Aorta (tissue), 5 donors: ENCODE measurements at regions not wholly inside any gene's neighbourhood (a gene's known extent, or its start where the extent isn't known, plus 50 kb on each side); places are given as distances from the start of the nearest gene placed in this dataset.

Experiments
- ATAC-seq: fragments of 200-7000 bp; cut with Tn5 transposase; one replicate; pipeline ENCODE4 v1.9.1; 2022; ENCODE audit warnings: moderate library complexity; ENCODE audit not compliant: low FRiP score
- DNase-seq, 2 donors: peaks; one replicate each; pipeline ENCODE4 v3.0.0-alpha.2; 2020
- H3K27ac ChIP-seq, 2 donors: one replicate each; pipeline ENCODE4 v1.5.1; 2013; ENCODE audit warnings: low read length in 2 of 2, mild to moderate bottlenecking in 2 of 2, moderate library complexity in 2 of 2, control low read depth in 1 of 2, inconsistent platforms in 1 of 2, low read depth in 1 of 2
- H3K27me3 ChIP-seq, 2 donors: one replicate each; pipeline ENCODE4 v1.6.1; 2013; ENCODE audit warnings: control low read depth in 1 of 2, low read length in 1 of 2, mild to moderate bottlenecking in 1 of 2, moderate library complexity in 1 of 2; ENCODE audit not compliant: insufficient read depth in 2 of 2, control insufficient read depth in 1 of 2
- H3K36me3 ChIP-seq, 2 donors: one replicate each; pipeline ENCODE4 v1.6.1; 2013; ENCODE audit warnings: control low read depth in 1 of 2, low read length in 1 of 2, mild to moderate bottlenecking in 1 of 2; ENCODE audit not compliant: insufficient read depth in 2 of 2, control insufficient read depth in 1 of 2
- H3K4me1 ChIP-seq, 2 donors: one replicate each; pipeline ENCODE4 v1.6.1; 2013; ENCODE audit warnings: low read length in 2 of 2, control low read depth in 1 of 2, mild to moderate bottlenecking in 1 of 2, moderate library complexity in 1 of 2; ENCODE audit not compliant: insufficient read depth in 2 of 2, control insufficient read depth in 1 of 2
- H3K4me3 ChIP-seq, 2 donors: one replicate each; pipeline ENCODE4 v1.5.1; 2013; ENCODE audit warnings: low read length in 2 of 2, control low read depth in 1 of 2, mild to moderate bottlenecking in 1 of 2
- H3K9me3 ChIP-seq: one replicate; pipeline ENCODE4 v1.6.1; 2013; ENCODE audit warnings: mild to moderate bottlenecking, low read length; ENCODE audit not compliant: control insufficient read depth
- WGBS, 2 donors: extraction: QIAGEN DNeasy Blood & Tissue Kit; methylation state at CpG; one replicate each; pipeline ENCODE4 v1.1.7; 2013; 5-methylcytosine and 5-hydroxymethylcytosine counted together
- intact Hi-C, 2 donors: fragments of 100-400 bp; cut with DNase I; formaldehyde crosslinking; loops; one replicate each; pipeline versions ENCODE4 v1.14.2 to v1.15.0; 2022
- donor health status: healthy with polysubstance abuse.
- donor health status: Bipolar disorder and iron deficiency.
- donor health status: DM: no; HTN: no; CAD: no.
- donor health status: DM: no; HTN: no; CAD: no.
- donor health status: DM: yes; HTN: yes; CAD: no.

- no peaks in the 10 kb centered on the region for H3K9me3 ChIP-seq
- ATAC-seq = no peak
- no peak overlapping the region for H3K27ac ChIP-seq
- WGBS, 2 donors = 65 to 67% methylated on average over 3 of the region's 3 CpGs
- H3K4me1 ChIP-seq = peaks cover 2 to 3% of the 10 kb centered on the region in 2 donors
- H3K27me3 ChIP-seq = no peaks in the 10 kb centered on the region
- no peak for DNase-seq
- intact Hi-C loops = no loop called here
- no peak overlapping the region for H3K4me3 ChIP-seq
- H3K36me3 ChIP-seq = no peaks in the 10 kb centered on the region
Measured at GRCh38 chr10:44012921-44013320, 364.2 kb upstream of the ZNF32 start.

- Histone ChIP-seq H3K27me3 (no peaks in the 10 kb centered on the region), H3K4me1 (peaks cover 2 to 3% of the 10 kb centered on the region in 2 donors), H3K27ac (no peak overlapping the region), H3K36me3 (no peaks in the 10 kb centered on the region), H3K9me3 (no peaks in the 10 kb centered on the region), H3K4me3 (no peak overlapping the region)
- no peak for ATAC-seq
- 78% methylated on average over 5 of the region's 5 CpGs for WGBS, 2 donors
- intact Hi-C loops = no loop called here
- DNase-seq = no peak
Measured at GRCh38 chr10:44011603-44011981, 362.9 kb upstream of the ZNF32 start.

GRCh38 chr10:44010873-44011602 is 362.4 kb upstream of the ZNF32 start:
- intact Hi-C loops = no loop called here
- no peaks in the 10 kb centered on the region for H3K36me3 ChIP-seq
- no peak overlapping the region for H3K4me3 ChIP-seq
- no peaks in the 10 kb centered on the region for H3K27me3 ChIP-seq
- ATAC-seq = no peak
- H3K9me3 ChIP-seq = no peaks in the 10 kb centered on the region
- peaks cover 2 to 3% of the 10 kb centered on the region in 2 donors for H3K4me1 ChIP-seq
- H3K27ac ChIP-seq = no peak overlapping the region
- WGBS, 2 donors = 34 to 40% methylated on average over 2 of the region's 2 CpGs
- DNase-seq = peak in 1 of 2 donors; percentile 68

GRCh38 chr10:44009891-44010632 is 361.4 kb upstream of the ZNF32 start:
- no peaks in the 10 kb centered on the region for H3K9me3 ChIP-seq
- 53 to 58% methylated on average over 8 of the region's 8 CpGs for WGBS, 2 donors
- peaks cover 2 to 3% of the 10 kb centered on the region in 2 donors for H3K4me1 ChIP-seq
- no peaks in the 10 kb centered on the region for H3K27me3 ChIP-seq
- no peaks in the 10 kb centered on the region for H3K36me3 ChIP-seq
- intact Hi-C loops = loop anchor here in 1 of 2 donors (5.0 kb wide), 1 partner anchor 38 kb away; no protein-coding TSS in a partner anchor
- no peak overlapping the region for H3K4me3 ChIP-seq
- no peak for ATAC-seq
- no peak for DNase-seq
- peak overlapping the region in 1 of 2 donors; percentile 23 for H3K27ac ChIP-seq

- DNase-seq (no peak), ATAC-seq (peak; percentile 61)
- Histone ChIP-seq H3K36me3 (no peaks in the 10 kb centered on the region), H3K4me1 (peaks cover 2 to 3% of the 10 kb centered on the region in 2 donors), H3K27ac (peak overlapping the region; percentile 51 to 67), H3K9me3 (no peaks in the 10 kb centered on the region), H3K4me3 (no peak overlapping the region), H3K27me3 (no peaks in the 10 kb centered on the region)
- intact Hi-C loops = loop anchor here in 1 of 2 donors (5.0 kb wide), 1 partner anchor 37 kb away; no protein-coding TSS in a partner anchor
- 40% methylated on average over 11 of the region's 11 CpGs for WGBS, 2 donors
Measured at GRCh38 chr10:44008917-44009709, 360.4 kb upstream of the ZNF32 start.

- H3K4me1 ChIP-seq = peaks cover 2 to 3% of the 10 kb centered on the region in 2 donors
- H3K27ac ChIP-seq = peak overlapping the region in 1 of 2 donors; percentile 51
- ATAC-seq = peak; percentile 36
- H3K27me3 ChIP-seq = no peaks in the 10 kb centered on the region
- intact Hi-C loops = loop anchor here in 1 of 2 donors (5.0 kb wide), 1 partner anchor 36 kb away; no protein-coding TSS in a partner anchor
- H3K36me3 ChIP-seq = no peaks in the 10 kb centered on the region
- H3K9me3 ChIP-seq = no peaks in the 10 kb centered on the region
- 59 to 60% methylated on average over 10 of the region's 10 CpGs for WGBS, 2 donors
- peak in 1 of 2 donors; percentile 75 for DNase-seq
- no peak overlapping the region for H3K4me3 ChIP-seq
Measured at GRCh38 chr10:44008270-44008916, 359.7 kb upstream of the ZNF32 start.

- intact Hi-C loops = loop anchor here in 1 of 2 donors (5.0 kb wide), 1 partner anchor 34 kb away; no protein-coding TSS in a partner anchor
- no peak overlapping the region for H3K27ac ChIP-seq
- peaks cover 2 to 3% of the 10 kb centered on the region in 2 donors for H3K4me1 ChIP-seq
Measured at GRCh38 chr10:44006771-44007170, 358.1 kb upstream of the ZNF32 start.

GRCh38 chr10:44005788-44006099 is 357.1 kb upstream of the ZNF32 start:
- intact Hi-C loops = loop anchor here in 1 of 2 donors (5.0 kb wide), 1 partner anchor 33 kb away; no protein-coding TSS in a partner anchor
- WGBS, 2 donors = 84 to 89% methylated on average over 12 of the region's 12 CpGs
- Histone ChIP-seq H3K4me3 (no peak overlapping the region), H3K9me3 (no peaks in the 10 kb centered on the region), H3K27ac (no peak overlapping the region), H3K4me1 (peaks cover 2 to 3% of the 10 kb centered on the region in 2 donors), H3K36me3 (no peaks in the 10 kb centered on the region), H3K27me3 (no peaks in the 10 kb centered on the region)
- DNase-seq (peak in 1 of 2 donors; percentile 73), ATAC-seq (no peak)

More at GRCh38 chr10:44006771-44007170, 358.1 kb upstream of the ZNF32 start:
- 97 to 100% methylated on average over 1 of the region's 1 CpG for WGBS, 2 donors
- ATAC-seq = no peak
- Histone ChIP-seq H3K36me3 (no peaks in the 10 kb centered on the region), H3K4me3 (no peak overlapping the region), H3K27me3 (no peaks in the 10 kb centered on the region), H3K9me3 (no peaks in the 10 kb centered on the region)
- DNase-seq = no peak
